GM19351 (cell line): ENCODE measurements at regions not wholly inside any gene's neighbourhood (a gene's known extent, or its start where the extent isn't known, plus 50 kb on each side); places are given as distances from the start of the nearest gene placed in this dataset.

Source experiments
- ATAC-seq: cut with Tn5 transposase; IDR thresholded peaks from one replicate; pipeline ENCODE4 v1.9.1; 2021; ENCODE audit warnings: mild to moderate bottlenecking, moderate library complexity; ENCODE audit not compliant: unreplicated experiment

GRCh38 chr3:30162579-30162978 is 443.8 kb upstream of the TGFBR2 start:
- ATAC-seq = no peak

GRCh38 chr3:30166535-30166934 is 439.9 kb upstream of the TGFBR2 start:
- ATAC-seq = no peak

DNA sequence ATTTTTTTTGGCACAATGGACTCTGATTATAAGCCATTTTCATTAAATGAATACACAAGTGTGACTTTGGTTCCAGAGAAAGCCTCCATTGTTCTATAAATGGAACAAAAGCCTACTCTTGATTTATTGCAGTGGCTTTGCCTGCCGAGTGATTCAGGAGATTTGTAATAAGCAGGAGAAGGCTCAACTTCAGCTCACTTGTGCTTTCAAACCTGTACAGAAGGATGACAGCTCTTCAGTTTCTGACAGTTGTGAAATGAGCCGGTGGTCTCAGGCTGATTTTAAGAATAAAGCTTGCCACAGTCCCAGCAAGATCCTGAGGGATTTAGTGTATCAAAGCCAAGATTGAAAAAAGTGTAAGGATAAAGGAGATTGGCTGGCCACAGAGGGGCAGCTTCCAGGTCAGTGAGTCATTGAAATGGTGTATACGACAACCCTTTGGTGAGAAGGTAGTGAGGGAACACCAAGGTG is 438.8 kb upstream of the TGFBR2 start:
- ATAC-seq = no peak

DNA sequence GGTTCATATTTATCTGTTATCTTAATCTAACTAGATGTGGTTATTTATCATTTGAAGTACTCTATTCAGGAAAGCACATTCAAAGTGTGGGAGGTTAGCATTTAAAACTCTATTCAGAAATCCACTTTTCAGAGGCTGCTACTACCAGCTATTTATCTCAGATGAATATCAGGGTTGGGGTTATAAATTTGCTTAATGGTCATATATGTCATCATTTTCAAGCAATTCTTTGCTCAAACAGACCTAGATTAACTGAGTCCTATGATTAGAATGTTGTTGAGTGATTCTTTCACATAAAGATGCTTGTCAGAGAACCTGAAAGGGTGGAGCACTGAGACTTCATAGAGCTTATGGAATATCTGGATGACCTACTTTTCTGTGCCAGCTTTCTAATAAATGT is 436.9 kb upstream of the TGFBR2 start:
- ATAC-seq = no peak

- no peak for ATAC-seq
Measured at GRCh38 chr3:30170681-30171438, 435.5 kb upstream of the TGFBR2 start.

DNA sequence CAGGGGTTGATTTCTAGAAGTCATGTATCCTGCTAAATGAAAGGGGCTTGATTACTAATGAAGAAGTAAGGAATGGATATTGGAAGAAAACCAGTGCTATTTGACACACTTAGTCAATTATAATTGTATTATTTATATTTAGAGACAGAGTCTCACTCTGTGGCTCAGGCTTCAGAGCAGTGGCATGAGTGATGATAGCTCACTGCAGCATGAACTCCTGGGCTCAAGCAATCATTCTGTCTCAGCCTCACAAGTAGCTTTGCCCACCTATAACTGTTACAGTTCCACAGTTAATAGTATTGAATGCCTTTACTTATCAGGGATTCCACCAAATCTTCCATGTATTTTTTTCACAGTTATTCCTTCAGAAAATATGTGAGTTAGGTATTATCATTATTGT is 432.0 kb upstream of the TGFBR2 start:
- ATAC-seq = no peak

DNA sequence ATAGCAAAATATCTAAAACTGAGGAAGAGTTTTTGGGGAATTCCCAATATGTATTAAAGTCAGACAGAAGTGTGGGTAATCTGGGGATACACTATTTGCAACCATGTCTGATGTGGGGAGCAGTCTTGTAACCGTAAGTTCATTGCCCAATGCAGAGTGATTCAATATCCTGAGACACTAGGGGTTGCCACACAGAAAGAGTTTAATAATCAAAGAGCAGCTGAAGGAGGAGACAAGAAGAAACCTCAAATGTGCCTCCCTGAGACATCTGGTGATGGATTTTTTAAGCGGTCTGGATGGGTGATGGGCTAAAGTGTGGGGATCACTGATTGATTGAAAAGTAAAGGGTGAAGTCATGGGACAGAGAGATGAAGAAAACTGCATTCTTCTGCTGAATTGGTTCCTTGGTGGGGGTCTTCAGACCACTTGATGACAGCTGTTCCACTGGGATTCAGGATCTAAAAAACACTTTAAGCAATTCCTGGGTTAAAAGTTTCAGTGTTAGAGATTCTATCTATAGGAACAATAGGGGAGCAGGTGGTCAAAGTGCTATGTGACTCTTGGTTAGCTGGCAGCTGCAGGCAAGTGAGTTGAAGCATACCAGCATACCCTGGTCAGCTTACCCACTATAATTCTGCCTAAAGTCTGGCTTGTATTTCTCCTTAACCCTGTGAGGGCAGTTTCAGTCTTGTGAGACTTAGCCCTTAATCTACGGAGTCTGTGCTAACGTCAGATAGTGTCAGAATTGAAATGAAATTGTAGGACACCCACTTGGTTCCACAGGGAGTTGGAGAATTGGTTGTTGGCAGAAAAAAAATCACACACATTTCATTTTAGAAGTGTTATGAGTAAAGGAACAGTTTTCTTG is 425.9 kb upstream of the TGFBR2 start:
- ATAC-seq = no peak

DNA sequence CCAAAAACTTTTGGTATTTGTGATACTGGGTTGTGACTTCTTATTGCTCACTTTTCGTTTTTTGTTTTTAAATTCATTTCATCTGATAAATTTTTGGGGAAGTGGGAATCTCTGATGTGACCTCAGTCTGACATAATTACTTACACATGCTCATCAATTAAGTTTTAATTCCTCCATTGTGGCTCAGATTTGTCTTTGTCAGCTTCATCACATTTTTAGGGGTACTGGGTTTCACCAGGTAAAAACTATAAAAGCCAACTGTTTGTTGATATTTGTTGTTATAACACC is 425.3 kb upstream of the TGFBR2 start:
- ATAC-seq = no peak

GRCh38 chr3:30181581-30181980 is 424.8 kb upstream of the TGFBR2 start:
- ATAC-seq = no peak

DNA sequence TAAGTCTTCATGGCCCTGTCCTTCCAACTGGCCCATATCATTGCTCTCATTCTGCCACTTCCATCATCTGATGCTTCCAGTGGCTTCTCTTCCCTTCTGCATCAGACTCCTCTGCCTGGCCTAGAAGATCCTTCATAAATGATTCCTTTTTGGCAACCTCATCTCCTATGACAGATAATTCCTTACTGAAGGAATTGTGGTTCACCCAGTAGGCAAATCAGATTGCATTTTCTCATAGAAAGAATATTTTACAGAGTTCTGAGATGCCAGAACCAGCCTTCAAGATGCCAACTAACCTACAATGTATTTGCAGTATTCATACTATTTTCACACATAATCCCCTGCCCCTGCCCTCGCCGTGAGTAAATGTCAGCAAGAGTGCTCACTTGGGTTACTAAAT is 423.0 kb upstream of the TGFBR2 start:
- no peak for ATAC-seq

DNA sequence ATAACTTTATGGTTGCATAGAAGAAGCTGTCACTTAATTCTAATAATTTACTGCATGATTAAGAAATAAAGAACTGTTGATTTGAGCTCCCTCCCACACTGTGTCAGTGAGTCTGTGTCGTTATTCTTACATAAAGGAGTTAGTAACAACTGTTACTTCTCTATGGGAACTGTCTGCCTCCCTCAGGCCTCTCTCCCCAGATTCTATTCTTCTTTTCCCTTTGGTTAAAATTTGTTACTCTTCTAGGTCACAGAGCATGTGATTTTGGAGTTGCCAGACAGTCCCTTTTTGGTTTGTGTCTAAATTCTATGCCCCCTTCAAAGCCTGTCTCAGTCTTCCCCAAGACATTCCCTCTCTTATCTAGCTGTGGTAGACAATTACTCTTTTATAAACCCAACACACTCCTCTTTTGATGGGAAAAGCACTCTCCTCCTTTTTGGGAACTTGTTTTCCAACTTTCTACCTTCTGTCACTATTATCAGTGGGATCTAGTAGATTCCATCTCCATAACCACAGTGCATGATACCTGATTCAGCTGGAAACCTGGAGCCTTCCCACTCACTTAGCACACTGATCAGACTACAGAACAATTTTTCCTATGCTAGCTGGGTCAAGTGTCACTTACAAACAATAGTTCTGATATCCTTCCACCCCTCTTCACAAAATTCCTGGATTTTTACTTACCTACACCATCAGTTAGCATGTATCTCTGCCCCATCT is 422.1 kb upstream of the TGFBR2 start:
- ATAC-seq = no peak

DNA sequence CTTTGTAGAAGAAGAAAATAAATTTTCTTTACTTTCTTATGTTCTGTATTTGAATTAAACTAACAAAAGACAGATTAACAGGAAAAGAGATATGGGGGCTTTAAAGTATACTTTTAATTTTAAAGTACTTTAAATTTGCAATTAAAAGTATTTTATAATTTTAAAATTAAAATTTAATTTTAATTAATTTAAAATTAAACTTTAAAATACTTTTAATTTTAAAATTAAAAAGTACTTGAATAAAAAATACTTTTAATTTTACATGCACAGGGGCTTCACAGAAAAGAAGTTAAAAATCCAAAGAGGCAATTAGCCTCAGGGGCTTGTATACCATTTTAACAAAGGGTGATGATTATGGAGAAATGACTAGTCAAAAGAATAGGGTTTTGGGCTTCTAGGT is 420.5 kb upstream of the TGFBR2 start:
- ATAC-seq = no peak

DNA sequence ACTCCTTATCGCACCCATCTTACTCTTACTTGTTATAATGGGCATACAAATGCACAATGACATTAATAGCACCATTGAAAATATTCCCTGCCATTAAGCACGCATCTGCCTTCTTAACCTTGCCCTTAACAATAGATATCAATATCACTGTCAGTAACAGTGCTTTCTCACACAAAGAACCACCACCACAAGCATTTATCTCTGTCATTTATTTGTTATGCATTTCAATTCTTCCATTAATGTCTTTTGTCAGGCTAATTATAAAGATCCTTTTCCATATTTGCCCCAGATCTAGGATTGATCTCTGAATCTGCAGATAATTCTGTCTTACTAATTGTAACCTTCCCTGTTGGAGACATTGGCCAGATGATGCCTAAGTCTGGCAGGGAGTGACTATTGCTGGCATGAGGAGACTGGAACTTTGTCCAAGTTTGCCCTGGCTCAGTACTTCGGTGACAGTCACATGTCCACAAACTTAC is 419.6 kb upstream of the TGFBR2 start:
- no peak for ATAC-seq

GRCh38 chr3:30187366-30187765 is 419.0 kb upstream of the TGFBR2 start:
- no peak for ATAC-seq

DNA sequence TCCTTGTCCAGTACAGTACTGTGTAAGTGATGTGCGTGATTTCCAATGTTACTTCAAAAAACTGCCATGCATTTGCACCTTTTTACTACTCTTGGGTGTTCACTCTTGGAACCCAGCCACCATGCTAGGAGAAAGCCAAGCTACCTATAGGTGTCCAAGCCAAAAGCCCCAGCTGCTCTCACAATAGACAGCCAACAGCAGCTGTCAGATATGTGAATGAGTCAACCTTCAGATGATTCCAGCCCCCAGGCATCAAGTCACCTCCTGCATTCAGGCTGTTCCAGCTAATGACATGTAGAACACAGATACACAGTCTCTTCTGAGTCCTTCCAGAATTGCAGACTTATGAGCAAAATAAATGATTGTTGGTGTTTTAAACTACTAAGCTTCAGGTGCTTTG is 417.7 kb upstream of the TGFBR2 start:
- ATAC-seq = no peak

DNA sequence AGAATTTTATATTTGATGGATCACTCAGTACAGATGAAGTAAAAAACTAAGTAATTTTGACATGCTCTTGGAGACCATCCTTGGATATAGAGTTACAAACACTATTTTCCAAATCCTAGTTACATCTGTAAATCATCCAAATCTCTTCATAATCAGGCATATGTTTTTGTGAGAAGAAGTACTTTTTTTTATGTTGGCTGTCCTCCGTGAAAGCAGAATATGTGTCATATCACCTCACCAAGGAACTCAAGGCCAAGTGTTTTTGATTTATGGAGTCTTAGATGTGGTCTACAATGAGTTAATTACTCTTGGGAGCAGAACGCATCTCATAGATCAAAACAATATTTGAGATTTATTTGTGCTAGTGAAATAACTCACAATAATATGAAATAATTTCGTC is 416.5 kb upstream of the TGFBR2 start:
- ATAC-seq = no peak

DNA sequence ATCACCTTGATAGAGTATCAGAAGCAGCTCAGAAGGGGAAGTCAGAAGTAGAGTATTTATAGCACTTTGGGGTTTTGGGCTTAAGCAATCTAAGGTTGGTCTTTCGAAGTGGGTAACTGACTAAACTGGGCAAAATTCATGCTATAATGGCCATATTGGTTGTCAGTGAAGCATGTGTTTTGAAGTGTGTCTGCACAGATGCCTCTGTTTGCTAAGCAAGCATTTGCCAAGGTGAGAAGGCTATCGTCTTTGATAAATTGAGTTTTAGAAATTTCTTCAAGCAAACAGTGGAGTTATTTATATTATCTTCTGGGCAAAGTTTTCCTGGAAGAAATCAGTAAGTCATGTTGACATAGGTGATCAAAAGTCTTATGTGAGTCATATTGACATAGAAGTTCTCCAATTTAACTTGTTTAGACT is 412.8 kb upstream of the TGFBR2 start:
- no peak for ATAC-seq

GRCh38 chr3:30195352-30195751 is 411.0 kb upstream of the TGFBR2 start:
- ATAC-seq = no peak

GRCh38 chr3:30198162-30198561 is 408.2 kb upstream of the TGFBR2 start:
- ATAC-seq = no peak

GRCh38 chr3:30199096-30199759 is 407.2 kb upstream of the TGFBR2 start:
- ATAC-seq = peak; percentile 71

- ATAC-seq = no peak
Measured at GRCh38 chr3:30199855-30200254, 406.5 kb upstream of the TGFBR2 start.
